ENCODE measurements at regions not wholly inside any gene's neighbourhood (a gene's known extent, or its start where the extent isn't known, plus 50 kb on each side); places are given as distances from the start of the nearest gene placed in this dataset.
A peak's percentile ranks its signal among the peaks of the same experiment; 100 is the strongest.

GRCh38 chr7:48992816-48993215 lies 68.5 kb downstream of the CDC14C start:
- TF ChIP-seq CTCF (IDR thresholded peaks at IDR 0.05; ENCODE audit: unreplicated experiment): no peak

GRCh38 chr7:49001610-49002033 lies 77.3 kb downstream of the CDC14C start:
- H3K9me3 Mint-ChIP-seq (ENCODE audit: unreplicated experiment): no peaks in the 10 kb centered on the region
- no peak overlapping the region for H3K4me3 Mint-ChIP-seq (ENCODE audit: unreplicated experiment)
- peaks cover 31% of the 10 kb centered on the region for H3K27me3 Mint-ChIP-seq (ENCODE audit: insufficient read depth, unreplicated experiment)
- H3K27ac Mint-ChIP-seq (ENCODE audit: low read depth, unreplicated experiment): no peak overlapping the region
- no TSS peak for BruUV-seq (replicated peaks)
- ChIA-PET CTCF (interaction anchor here (0.6 to 2.2 kb wide), 13 partner anchors 10 to 850 kb away, joined by 3 to 7 read pairs (median 3); no protein-coding TSS in a partner anchor), POLR2A (no interaction called here)
- intact Hi-C loops (cut with micrococcal nuclease): loop anchor here (1.0 to 10.0 kb wide), 4 partner anchors 165 to 851 kb away; no protein-coding TSS in a partner anchor
- DNase-seq (ENCODE audit: unreplicated experiment): peak; percentile 64
- no peaks in the 10 kb centered on the region for H3K4me1 Mint-ChIP-seq (ENCODE audit: insufficient read depth, unreplicated experiment)
- no peaks in the 10 kb centered on the region for H3K36me3 Mint-ChIP-seq (ENCODE audit: insufficient read depth, unreplicated experiment)
- TF ChIP-seq CTCF (IDR thresholded peaks at IDR 0.05; ENCODE audit: unreplicated experiment): peak; percentile 56

More at GRCh38 chr7:48992816-48993215, 68.5 kb downstream of the CDC14C start:
- H3K4me1 Mint-ChIP-seq (ENCODE audit: insufficient read depth, unreplicated experiment): no peaks in the 10 kb centered on the region
- no peak for DNase-seq (ENCODE audit: unreplicated experiment)
- H3K4me3 Mint-ChIP-seq (ENCODE audit: unreplicated experiment): no peak overlapping the region
- H3K36me3 Mint-ChIP-seq (ENCODE audit: insufficient read depth, unreplicated experiment): no peaks in the 10 kb centered on the region
- CTCF ChIA-PET: no interaction called here
- no TSS peak for BruUV-seq (replicated peaks)
- intact Hi-C loops (cut with micrococcal nuclease): no loop called here
- H3K27me3 Mint-ChIP-seq (ENCODE audit: insufficient read depth, unreplicated experiment): peaks cover 95% of the 10 kb centered on the region
- no peak overlapping the region for H3K27ac Mint-ChIP-seq (ENCODE audit: low read depth, unreplicated experiment)
- no peaks in the 10 kb centered on the region for H3K9me3 Mint-ChIP-seq (ENCODE audit: unreplicated experiment)
- POLR2A ChIA-PET: no interaction called here

- CTCF ChIA-PET: interaction anchor here (0.9 to 1.0 kb wide), 2 partner anchors 9 to 15 kb away, joined by 3 to 4 read pairs; no protein-coding TSS in a partner anchor
- H3K36me3 Mint-ChIP-seq (ENCODE audit: insufficient read depth, unreplicated experiment): no peaks in the 10 kb centered on the region
- no peak for DNase-seq (ENCODE audit: unreplicated experiment)
- peaks cover 43% of the 10 kb centered on the region for H3K27me3 Mint-ChIP-seq (ENCODE audit: insufficient read depth, unreplicated experiment)
- intact Hi-C loops (cut with micrococcal nuclease): no loop called here
- no peaks in the 10 kb centered on the region for H3K4me1 Mint-ChIP-seq (ENCODE audit: insufficient read depth, unreplicated experiment)
- no TSS peak for BruUV-seq (replicated peaks)
- TF ChIP-seq CTCF (IDR thresholded peaks at IDR 0.05; ENCODE audit: unreplicated experiment): no peak
- H3K27ac Mint-ChIP-seq (ENCODE audit: low read depth, unreplicated experiment): no peak overlapping the region
- H3K4me3 Mint-ChIP-seq (ENCODE audit: unreplicated experiment): no peak overlapping the region
- POLR2A ChIA-PET: interaction anchor here (0.6 kb wide), 1 partner anchor 122 kb away, joined by 3 read pairs; no protein-coding TSS in a partner anchor
- no peaks in the 10 kb centered on the region for H3K9me3 Mint-ChIP-seq (ENCODE audit: unreplicated experiment)
These were observed 86.4 kb downstream of the CDC14C start for GRCh38 chr7:49010717-49011116.

- ChIA-PET POLR2A (interaction anchor here (0.7 kb wide), 1 partner anchor 280 kb away, joined by 3 read pairs; no protein-coding TSS in a partner anchor), CTCF (no interaction called here)
- BruUV-seq (replicated peaks): no TSS peak
- peaks cover 51% of the 10 kb centered on the region for H3K27me3 Mint-ChIP-seq (ENCODE audit: insufficient read depth, unreplicated experiment)
- no peak for TF ChIP-seq CTCF (IDR thresholded peaks at IDR 0.05; ENCODE audit: unreplicated experiment)
- DNase-seq (ENCODE audit: unreplicated experiment): peak; percentile 3
- intact Hi-C loops (cut with micrococcal nuclease): no loop called here
- no peak overlapping the region for H3K27ac Mint-ChIP-seq (ENCODE audit: low read depth, unreplicated experiment)
- no peaks in the 10 kb centered on the region for H3K4me1 Mint-ChIP-seq (ENCODE audit: insufficient read depth, unreplicated experiment)
- H3K4me3 Mint-ChIP-seq (ENCODE audit: unreplicated experiment): no peak overlapping the region
- no peaks in the 10 kb centered on the region for H3K9me3 Mint-ChIP-seq (ENCODE audit: unreplicated experiment)
- no peaks in the 10 kb centered on the region for H3K36me3 Mint-ChIP-seq (ENCODE audit: insufficient read depth, unreplicated experiment)
These were observed 90.5 kb downstream of the CDC14C start for GRCh38 chr7:49014870-49015269.

Measured in MCF 10A (cell line).